Kidney epithelial cell (primary cell): ENCODE measurements at regions not wholly inside any gene's neighbourhood (a gene's known extent, or its start where the extent isn't known, plus 50 kb on each side); places are given as distances from the start of the nearest gene placed in this dataset.
"Not testable (repeated sequence)": the region's sequence is repeated elsewhere in the genome, so short reads cannot be mapped to it uniquely, and the experiment has no call there.

Source experiments
- DNase-seq: peaks from one replicate; pipeline ENCODE4 v3.0.0-alpha.2; 2010; ENCODE audit warnings: low read depth
- H3K27me3 ChIP-seq: 2 replicates; pipeline ENCODE4 v1.6.0; 2011; ENCODE audit warnings: low read length; ENCODE audit not compliant: control insufficient read depth, insufficient read depth
- H3K36me3 ChIP-seq: 2 replicates; pipeline ENCODE4 v1.5.1; 2011; ENCODE audit warnings: low read length; ENCODE audit not compliant: control insufficient read depth, insufficient read depth
- H3K4me3 ChIP-seq: 2 replicates; pipeline ENCODE4 v1.5.1; 2011; ENCODE audit warnings: low read depth, mild to moderate bottlenecking, control low read depth, low read length

DNA sequence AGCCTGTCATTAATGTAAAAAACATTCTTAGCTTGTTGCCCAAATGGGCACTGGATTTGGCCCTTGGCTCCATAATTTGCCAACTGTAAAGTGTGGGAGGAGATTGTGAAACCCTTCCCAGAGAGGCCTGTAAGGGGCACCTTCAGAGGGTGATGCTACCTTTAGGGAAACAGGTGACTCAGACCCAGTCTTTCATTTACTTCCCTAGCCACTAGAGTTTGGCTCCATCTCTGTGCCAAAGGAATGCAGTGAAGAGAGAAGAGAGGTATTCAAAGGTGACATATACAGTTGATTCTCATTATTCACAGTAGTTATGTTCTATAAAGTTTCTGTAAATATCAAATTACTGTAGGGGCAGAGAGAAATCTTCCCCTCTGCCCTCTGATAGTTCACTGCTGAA lies 116.7 kb downstream of the SPATA31A6 start:
- not testable (repeated sequence) for H3K27me3 ChIP-seq, DNase-seq, H3K36me3 ChIP-seq, H3K4me3 ChIP-seq

DNA sequence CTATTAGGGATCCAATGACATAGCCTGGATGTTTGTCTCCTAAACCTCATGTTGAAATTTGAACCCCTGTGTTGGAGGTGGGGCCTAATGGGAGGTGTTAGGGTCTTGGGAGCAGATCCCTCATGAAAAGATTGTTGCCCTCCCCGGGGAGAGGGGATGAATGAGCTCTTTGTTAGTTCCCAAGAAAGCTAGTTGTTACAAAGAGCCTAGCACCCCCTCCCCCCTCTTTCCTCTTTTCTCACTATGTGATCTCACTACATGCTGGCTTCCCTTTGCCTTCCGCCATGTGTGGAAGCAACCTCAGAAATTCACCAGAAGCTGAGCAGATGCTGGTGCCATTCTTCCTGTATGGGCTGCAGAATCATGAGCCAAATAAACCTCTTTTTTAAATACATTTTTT lies 123.2 kb downstream of the SPATA31A6 start:
- not testable (repeated sequence) for H3K36me3 ChIP-seq, H3K4me3 ChIP-seq, DNase-seq, H3K27me3 ChIP-seq

DNA sequence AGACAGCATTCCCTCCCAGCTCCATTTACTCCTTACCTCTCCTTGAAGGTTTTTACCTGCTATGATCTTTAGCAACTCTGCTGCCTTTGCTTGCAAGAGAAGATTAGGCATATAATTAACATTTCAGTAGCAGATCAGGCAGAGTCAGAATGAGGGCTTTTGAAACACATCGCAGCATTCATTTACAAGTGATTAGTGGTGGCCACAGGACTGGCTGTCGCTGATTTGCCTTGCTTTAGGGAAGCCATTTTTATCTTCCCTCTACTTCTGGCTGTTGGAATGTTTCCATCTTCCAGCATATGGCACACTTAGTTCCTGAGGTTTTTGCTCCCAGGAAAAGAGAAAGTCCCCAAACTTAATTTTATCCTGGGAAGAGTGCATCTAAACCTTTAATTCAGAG lies 124.0 kb downstream of the SPATA31A6 start:
- H3K4me3 ChIP-seq, DNase-seq, H3K27me3 ChIP-seq, H3K36me3 ChIP-seq: not testable (repeated sequence)

DNA sequence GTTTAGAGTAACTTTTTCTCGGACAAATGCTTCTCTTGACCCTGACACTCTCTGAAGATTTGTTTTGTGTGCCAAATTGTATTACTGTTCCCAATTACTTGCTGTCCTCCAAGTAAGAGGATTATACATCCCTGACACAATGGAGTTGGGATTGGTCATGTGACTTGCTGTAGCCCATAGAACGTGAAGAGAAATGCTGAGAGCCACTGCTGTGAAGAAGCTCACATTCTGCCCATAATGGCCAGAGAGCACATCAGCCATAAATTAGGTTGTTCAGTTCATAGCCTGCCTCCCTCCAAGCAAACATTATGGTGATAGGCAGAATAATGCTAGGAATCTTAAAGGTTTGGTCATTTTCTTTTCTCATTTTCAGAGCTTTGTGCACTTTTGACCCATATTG lies 127.5 kb downstream of the SPATA31A6 start:
- H3K27me3 ChIP-seq, H3K4me3 ChIP-seq, DNase-seq, H3K36me3 ChIP-seq: not testable (repeated sequence)

DNA sequence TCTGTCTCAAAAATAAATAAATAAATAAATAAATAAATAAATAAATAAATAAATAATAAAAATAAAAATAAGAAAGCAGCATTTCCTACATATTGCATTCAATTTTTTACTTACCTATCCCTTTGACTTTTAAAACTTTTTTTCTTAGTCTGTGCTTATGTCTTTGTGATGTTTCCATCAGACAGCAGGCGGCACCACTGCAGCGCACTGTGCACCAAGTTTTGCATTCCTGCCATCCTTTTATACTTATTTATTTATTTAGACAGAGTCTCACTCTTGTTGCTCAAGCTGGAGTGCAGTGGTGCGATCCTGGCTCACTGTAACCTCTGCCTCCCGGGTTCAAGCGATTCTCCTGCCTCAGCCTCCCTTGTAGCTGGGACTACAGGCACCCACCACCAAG lies 132.6 kb downstream of the SPATA31A6 start:
- not testable (repeated sequence) for H3K4me3 ChIP-seq, H3K27me3 ChIP-seq, H3K36me3 ChIP-seq, DNase-seq

DNA sequence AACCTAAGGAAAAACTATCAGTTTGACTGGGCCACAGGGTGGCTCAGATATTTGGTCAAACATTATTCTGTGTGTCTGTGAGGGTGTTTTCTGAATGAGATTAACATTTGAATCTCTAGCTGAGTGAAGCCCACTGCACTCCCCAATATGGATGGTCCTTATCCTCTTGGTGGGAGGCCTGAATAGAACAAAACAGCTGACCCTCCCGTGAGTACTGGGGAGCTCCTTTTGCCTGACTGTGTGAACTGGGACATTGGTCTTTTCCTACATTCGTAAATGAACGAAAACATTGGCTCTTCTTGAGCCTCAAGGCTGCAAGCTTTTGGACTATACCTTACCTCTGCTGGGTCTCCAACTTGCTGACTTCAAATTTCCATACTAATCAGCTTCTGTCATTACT lies 134.2 kb downstream of the SPATA31A6 start:
- not testable (repeated sequence) for H3K4me3 ChIP-seq, H3K27me3 ChIP-seq, H3K36me3 ChIP-seq, DNase-seq

DNA sequence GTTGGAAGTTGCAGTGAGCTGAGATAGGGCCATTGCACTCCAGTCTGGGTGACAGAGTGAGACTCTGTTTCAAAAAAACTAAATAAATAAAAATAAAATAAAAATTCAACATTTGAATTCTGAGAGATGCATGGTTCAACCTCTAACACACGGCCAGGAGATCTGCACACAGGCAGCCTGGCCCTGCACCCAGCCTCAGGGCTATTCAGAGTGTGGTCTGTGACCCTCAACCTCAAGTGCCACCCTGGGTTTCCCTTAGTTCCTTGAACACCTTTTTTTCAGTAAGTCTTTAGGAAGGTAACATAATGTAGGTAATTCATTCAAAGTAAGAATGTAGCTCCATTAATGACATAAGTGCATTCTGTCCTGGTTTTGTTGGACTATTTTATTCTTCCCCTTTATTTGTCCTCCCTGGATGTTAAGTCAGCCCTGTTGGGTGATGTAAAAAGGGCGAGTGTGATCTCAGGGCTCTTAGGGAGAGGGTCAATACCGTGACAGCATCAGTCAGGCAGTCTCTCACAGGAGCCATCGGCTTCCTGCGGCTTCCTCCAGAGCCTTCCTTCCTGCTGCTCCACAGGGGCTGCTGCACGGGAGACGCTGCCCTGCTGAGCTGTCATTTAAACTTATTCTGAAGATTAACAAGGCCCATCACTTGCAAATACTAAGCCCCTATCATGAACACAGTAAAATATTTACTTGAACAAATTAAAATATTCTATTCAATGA lies 139.8 kb downstream of the SPATA31A6 start:
- not testable (repeated sequence) for H3K27me3 ChIP-seq, H3K36me3 ChIP-seq, DNase-seq, H3K4me3 ChIP-seq

DNA sequence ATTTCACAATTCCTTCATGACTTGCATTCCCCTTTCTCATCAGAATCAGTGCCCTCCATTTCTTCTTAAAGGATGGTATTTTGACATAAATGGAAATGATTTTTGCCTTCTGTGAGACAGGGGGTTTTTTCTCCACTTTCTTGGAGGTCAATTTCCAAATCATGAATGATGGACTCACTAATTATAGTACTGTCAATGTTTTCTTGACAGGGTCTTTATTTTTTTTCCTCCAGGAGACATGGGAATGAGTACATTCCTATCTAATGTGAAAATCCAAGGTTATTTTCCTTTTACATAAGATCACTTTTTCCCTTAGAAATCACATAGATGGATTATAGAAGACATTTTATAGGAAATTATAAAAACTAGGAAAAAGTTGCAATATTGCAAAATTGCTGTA lies 141.7 kb downstream of the SPATA31A6 start:
- DNase-seq, H3K36me3 ChIP-seq, H3K27me3 ChIP-seq, H3K4me3 ChIP-seq: not testable (repeated sequence)

DNA sequence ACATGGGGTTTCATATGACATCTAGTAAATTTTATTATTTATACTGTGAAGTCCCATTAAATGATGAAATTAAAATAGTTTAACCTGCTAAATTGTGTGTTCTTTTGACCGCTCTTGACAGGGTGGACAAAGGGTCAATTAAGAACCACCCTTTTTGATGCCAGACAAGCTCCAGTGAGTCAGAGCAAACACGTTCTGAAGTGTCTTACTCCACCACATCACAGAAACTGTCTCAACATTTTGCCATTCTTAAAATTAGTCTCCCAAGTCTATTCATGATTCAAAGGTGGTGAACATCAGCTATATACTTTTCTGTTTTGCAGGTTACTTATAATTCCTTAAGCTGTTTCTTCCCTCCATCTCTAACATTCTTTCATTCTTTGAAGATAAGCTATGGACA lies 142.1 kb downstream of the SPATA31A6 start:
- not testable (repeated sequence) for H3K27me3 ChIP-seq, H3K36me3 ChIP-seq, DNase-seq, H3K4me3 ChIP-seq

DNA sequence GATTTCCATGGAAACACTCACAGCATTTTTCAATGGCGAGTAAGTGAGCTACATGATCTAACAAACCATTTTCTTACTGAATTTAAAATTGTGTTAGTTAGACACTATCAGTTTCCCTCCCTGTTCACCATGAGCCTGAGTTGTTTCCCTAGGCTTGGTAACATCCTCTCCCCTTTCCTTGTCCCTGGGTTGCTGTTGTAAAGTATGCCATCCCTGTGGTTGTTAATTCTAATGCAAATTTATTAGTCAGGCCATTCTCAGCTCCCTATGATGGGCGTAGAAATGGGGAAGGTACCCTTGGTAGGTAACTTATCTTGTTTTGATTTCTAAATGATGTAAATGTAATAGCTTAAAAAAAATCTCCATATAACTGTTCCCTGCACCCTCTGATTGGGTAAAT lies 143.0 kb downstream of the SPATA31A6 start:
- not testable (repeated sequence) for H3K36me3 ChIP-seq, H3K27me3 ChIP-seq, DNase-seq, H3K4me3 ChIP-seq

DNA sequence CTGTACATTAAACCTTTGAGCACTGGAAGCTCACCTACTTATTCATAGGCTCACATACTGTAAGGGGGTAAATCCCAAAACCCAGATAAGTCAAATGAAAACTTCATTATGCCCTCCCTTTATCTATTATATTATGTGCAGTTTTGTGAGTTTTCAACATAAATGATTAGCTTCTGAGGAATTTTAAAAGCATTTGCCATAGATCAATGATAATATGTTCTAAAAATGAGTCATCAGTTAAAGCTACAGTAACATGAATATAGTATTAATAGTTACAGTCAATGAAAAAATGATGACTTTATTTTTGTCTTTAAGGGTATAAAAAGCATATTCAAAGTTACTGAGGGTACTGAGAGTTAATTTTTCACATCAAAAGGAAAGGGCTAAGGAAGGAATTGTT lies 151.9 kb downstream of the SPATA31A6 start:
- not testable (repeated sequence) for DNase-seq, H3K27me3 ChIP-seq

DNA sequence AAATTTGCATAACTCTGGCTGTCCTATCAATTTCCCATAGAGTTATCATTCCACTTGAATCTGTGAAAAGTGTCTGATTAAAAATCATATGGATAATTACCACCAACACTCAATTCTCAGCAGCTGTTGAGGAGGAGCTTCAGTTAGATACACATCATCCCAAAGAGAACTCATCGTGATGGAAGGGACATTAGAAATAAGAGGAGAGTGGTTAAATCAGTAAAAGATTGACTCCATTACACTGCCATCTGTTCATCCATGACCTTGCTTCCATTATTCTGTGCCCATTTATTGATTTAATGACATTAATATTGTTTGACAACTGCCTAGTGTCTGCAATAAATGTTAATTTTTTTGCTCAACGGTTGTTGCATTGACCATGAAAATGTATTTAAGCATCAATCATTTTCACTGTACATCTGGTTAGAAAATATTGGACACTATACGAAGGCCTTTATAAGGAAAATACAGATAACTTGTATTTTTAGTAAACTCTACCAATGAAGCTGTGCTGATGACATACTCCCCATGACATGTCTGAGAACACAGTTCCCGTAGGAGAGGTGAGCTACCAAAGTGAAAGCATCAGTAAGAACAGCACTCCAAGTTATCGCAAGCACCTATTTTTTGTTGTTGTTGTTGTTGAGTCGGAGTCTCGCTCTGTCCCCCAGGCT lies 152.7 kb downstream of the SPATA31A6 start:
- not testable (repeated sequence) for DNase-seq, H3K27me3 ChIP-seq, H3K4me3 ChIP-seq, H3K36me3 ChIP-seq

More for the DNA sequence above, 151.9 kb downstream of the SPATA31A6 start:
- H3K36me3 ChIP-seq, H3K4me3 ChIP-seq: not testable (repeated sequence)

DNA sequence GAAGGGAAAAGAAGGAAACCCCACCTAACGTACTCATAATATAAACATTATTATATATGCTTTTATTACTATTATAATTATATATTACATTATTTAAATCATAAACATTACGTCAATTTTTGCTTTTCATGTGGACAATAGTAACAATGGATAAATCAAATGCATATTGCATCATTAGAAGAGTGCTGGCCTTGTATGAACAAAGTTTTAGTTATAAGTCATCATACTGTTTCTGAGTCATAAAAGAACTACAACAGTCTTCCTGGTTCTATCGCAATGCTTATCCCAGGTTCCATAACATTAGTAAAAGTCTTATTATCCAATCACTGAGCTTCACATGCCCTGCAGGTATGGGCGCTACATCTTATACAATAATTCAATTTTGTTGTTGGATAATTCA lies 154.8 kb downstream of the SPATA31A6 start:
- H3K4me3 ChIP-seq, H3K36me3 ChIP-seq, DNase-seq, H3K27me3 ChIP-seq: not testable (repeated sequence)

DNA sequence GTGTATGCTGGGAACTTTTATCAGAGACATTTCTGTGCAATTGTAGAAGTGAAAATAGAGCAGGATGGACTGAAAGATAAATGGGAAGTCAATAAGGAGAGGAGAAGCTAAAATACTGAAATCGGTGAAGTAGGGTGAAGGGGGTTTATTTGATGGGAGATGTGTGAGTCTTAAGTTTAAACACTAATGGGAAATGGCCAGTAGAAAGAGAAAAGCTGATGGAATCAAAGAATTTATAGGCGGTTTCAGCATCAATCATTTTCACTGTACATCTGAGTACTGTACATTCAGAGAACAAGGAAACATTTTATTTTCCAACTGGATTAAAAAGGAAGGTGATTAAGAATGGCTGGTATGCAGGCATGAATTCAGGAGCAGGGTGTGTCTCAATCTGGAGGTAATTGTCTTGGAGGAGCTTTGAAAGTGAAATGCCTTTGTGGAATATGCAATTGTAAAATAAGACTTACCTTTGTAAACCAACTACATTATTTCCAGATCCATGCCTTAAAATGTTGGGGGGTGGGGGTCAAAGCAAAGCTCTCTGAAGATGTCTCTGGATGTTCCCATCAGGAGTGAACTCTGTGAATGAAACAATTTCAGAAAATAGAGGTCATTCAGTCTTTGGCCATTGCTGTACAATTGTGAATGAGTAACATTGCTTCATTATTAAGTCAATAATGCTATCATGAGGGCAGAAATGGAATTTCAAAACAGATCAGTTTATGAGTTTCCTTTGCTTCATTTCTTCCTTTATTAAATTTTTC lies 156.4 kb downstream of the SPATA31A6 start:
- H3K27me3 ChIP-seq, H3K4me3 ChIP-seq, H3K36me3 ChIP-seq, DNase-seq: not testable (repeated sequence)

DNA sequence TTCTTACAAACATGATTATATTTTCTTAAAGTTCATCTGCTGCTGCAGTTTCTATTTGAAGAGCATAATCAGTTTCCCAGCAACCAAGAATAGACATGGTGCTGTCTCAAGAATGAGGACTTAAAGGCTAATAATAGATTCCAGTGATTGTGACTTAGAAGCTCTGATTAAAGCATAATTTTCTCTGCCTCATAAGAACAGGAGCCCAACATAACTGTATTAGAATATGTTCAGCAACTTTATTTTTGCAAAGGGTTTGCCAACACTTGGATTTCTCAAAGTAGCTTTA lies 156.9 kb downstream of the SPATA31A6 start:
- not testable (repeated sequence) for H3K4me3 ChIP-seq, H3K27me3 ChIP-seq, DNase-seq, H3K36me3 ChIP-seq
